ENCODE measurements at regions not wholly inside any gene's neighbourhood (a gene's known extent, or its start where the extent isn't known, plus 50 kb on each side); places are given as distances from the start of the nearest gene placed in this dataset.
"Not testable (repeated sequence)": the region's sequence is repeated elsewhere in the genome, so short reads cannot be mapped to it uniquely, and the experiment has no call there.

- in situ Hi-C loops (cut with MboI; ENCODE audit: low pct_unique_long_range_greater_than_20kb, low sequenced_read_pairs, unreplicated experiment), result no loop called here
- TF ChIP-seq CTCF (IDR thresholded peaks at IDR 0.05; ENCODE audit: extremely low read depth, insufficient read depth, missing control alignments), result no peak
- no peak for DNase-seq (ENCODE audit: low spot score)
Measured at GRCh38 chr6:167668754-167669552, 157.8 kb upstream of the AFDN start.

- in situ Hi-C loops (cut with MboI; ENCODE audit: low pct_unique_long_range_greater_than_20kb, low sequenced_read_pairs, unreplicated experiment), result no loop called here
- no peak for TF ChIP-seq CTCF (IDR thresholded peaks at IDR 0.05; ENCODE audit: extremely low read depth, insufficient read depth, missing control alignments)
- DNase-seq (ENCODE audit: low spot score), result no peak
Measured at GRCh38 chr6:167669553-167669849, 157.2 kb upstream of the AFDN start.

- in situ Hi-C loops (cut with MboI; ENCODE audit: low pct_unique_long_range_greater_than_20kb, low sequenced_read_pairs, unreplicated experiment), result no loop called here
- no peak for TF ChIP-seq CTCF (IDR thresholded peaks at IDR 0.05; ENCODE audit: extremely low read depth, insufficient read depth, missing control alignments)
- no peak for DNase-seq (ENCODE audit: low spot score)
Measured at GRCh38 chr6:167669870-167670802, 156.6 kb upstream of the AFDN start.

- TF ChIP-seq CTCF (IDR thresholded peaks at IDR 0.05; ENCODE audit: extremely low read depth, insufficient read depth, missing control alignments), result no peak
- no peak for DNase-seq (ENCODE audit: low spot score)
- in situ Hi-C loops (cut with MboI; ENCODE audit: low pct_unique_long_range_greater_than_20kb, low sequenced_read_pairs, unreplicated experiment), result no loop called here
Measured at GRCh38 chr6:167670938-167671338, 155.8 kb upstream of the AFDN start.

- DNase-seq (ENCODE audit: low spot score); in situ Hi-C loops (cut with MboI; ENCODE audit: low pct_unique_long_range_greater_than_20kb, low sequenced_read_pairs, unreplicated experiment): not testable (repeated sequence)
Measured at GRCh38 chr6:167671379-167671976, 155.2 kb upstream of the AFDN start.

- no peak for TF ChIP-seq CTCF (IDR thresholded peaks at IDR 0.05; ENCODE audit: extremely low read depth, insufficient read depth, missing control alignments)
- in situ Hi-C loops (cut with MboI; ENCODE audit: low pct_unique_long_range_greater_than_20kb, low sequenced_read_pairs, unreplicated experiment), result no loop called here
- DNase-seq (ENCODE audit: low spot score), result no peak
Measured at GRCh38 chr6:167671977-167672687, 154.6 kb upstream of the AFDN start.
